ENCODE measurements at regions not wholly inside any gene's neighbourhood (a gene's known extent, or its start where the extent isn't known, plus 50 kb on each side); places are given as distances from the start of the nearest gene placed in this dataset.
A peak's percentile ranks its signal among the peaks of the same experiment; 100 is the strongest.

GRCh38 chr2:205887637-205888036, 198.3 kb downstream of the INO80D start:
- no peaks in the 10 kb centered on the region for H3K4me1 Mint-ChIP-seq (ENCODE audit: low read depth)
- no peak for DNase-seq (ENCODE audit: low spot score)
- H3K4me3 Mint-ChIP-seq: no peak overlapping the region
- no peaks in the 10 kb centered on the region for H3K9me3 Mint-ChIP-seq
- peaks cover 4% of the 10 kb centered on the region for H3K27me3 Mint-ChIP-seq (ENCODE audit: low read depth)
- no peak overlapping the region for H3K27ac Mint-ChIP-seq
- no peaks in the 10 kb centered on the region for H3K36me3 Mint-ChIP-seq (ENCODE audit: low read depth)

- H3K36me3 Mint-ChIP-seq (ENCODE audit: low read depth): no peaks in the 10 kb centered on the region
- no peak overlapping the region for H3K4me3 Mint-ChIP-seq
- no peak overlapping the region for H3K27ac Mint-ChIP-seq
Measured at GRCh38 chr2:205885492-205886099, 200.4 kb downstream of the INO80D start.

GRCh38 chr2:205883965-205884364, 201.7 kb downstream of the NRP2 start:
- no peak overlapping the region for H3K4me3 Mint-ChIP-seq
- H3K36me3 Mint-ChIP-seq (ENCODE audit: low read depth): no peaks in the 10 kb centered on the region
- peaks cover 13% of the 10 kb centered on the region for H3K27me3 Mint-ChIP-seq (ENCODE audit: low read depth)
- no peak for DNase-seq (ENCODE audit: low spot score)
- no peaks in the 10 kb centered on the region for H3K9me3 Mint-ChIP-seq
- H3K27ac Mint-ChIP-seq: no peak overlapping the region
- no peaks in the 10 kb centered on the region for H3K4me1 Mint-ChIP-seq (ENCODE audit: low read depth)

More at GRCh38 chr2:205885492-205886099, 200.4 kb downstream of the INO80D start:
- peak; percentile 56 for DNase-seq (ENCODE audit: low spot score)
- no peaks in the 10 kb centered on the region for H3K4me1 Mint-ChIP-seq (ENCODE audit: low read depth)
- H3K27me3 Mint-ChIP-seq (ENCODE audit: low read depth): peaks cover 7% of the 10 kb centered on the region
- no peaks in the 10 kb centered on the region for H3K9me3 Mint-ChIP-seq

GRCh38 chr2:205882806-205883425, 200.6 kb downstream of the NRP2 start:
- DNase-seq (ENCODE audit: low spot score): no peak
- H3K36me3 Mint-ChIP-seq (ENCODE audit: low read depth): no peaks in the 10 kb centered on the region
- no peak overlapping the region for H3K27ac Mint-ChIP-seq
- peaks cover 13% of the 10 kb centered on the region for H3K27me3 Mint-ChIP-seq (ENCODE audit: low read depth)
- H3K9me3 Mint-ChIP-seq: no peaks in the 10 kb centered on the region
- no peaks in the 10 kb centered on the region for H3K4me1 Mint-ChIP-seq (ENCODE audit: low read depth)
- H3K4me3 Mint-ChIP-seq: no peak overlapping the region

- no peak overlapping the region for H3K4me3 Mint-ChIP-seq
- DNase-seq (ENCODE audit: low spot score): no peak
- no peaks in the 10 kb centered on the region for H3K4me1 Mint-ChIP-seq (ENCODE audit: low read depth)
- no peak overlapping the region for H3K27ac Mint-ChIP-seq
- H3K9me3 Mint-ChIP-seq: no peaks in the 10 kb centered on the region
- H3K27me3 Mint-ChIP-seq (ENCODE audit: low read depth): peaks cover 20% of the 10 kb centered on the region
- no peaks in the 10 kb centered on the region for H3K36me3 Mint-ChIP-seq (ENCODE audit: low read depth)
Measured at GRCh38 chr2:205880048-205880447, 197.7 kb downstream of the NRP2 start.

- no peak overlapping the region for H3K27ac Mint-ChIP-seq
- H3K36me3 Mint-ChIP-seq (ENCODE audit: low read depth): no peaks in the 10 kb centered on the region
- no peak overlapping the region for H3K4me3 Mint-ChIP-seq
- no peak for DNase-seq (ENCODE audit: low spot score)
- peaks cover 20% of the 10 kb centered on the region for H3K27me3 Mint-ChIP-seq (ENCODE audit: low read depth)
- no peaks in the 10 kb centered on the region for H3K9me3 Mint-ChIP-seq
- no peaks in the 10 kb centered on the region for H3K4me1 Mint-ChIP-seq (ENCODE audit: low read depth)
Measured at GRCh38 chr2:205878999-205879762, 196.9 kb downstream of the NRP2 start.

- no peaks in the 10 kb centered on the region for H3K36me3 Mint-ChIP-seq (ENCODE audit: low read depth)
- H3K4me3 Mint-ChIP-seq: no peak overlapping the region
- no peak for DNase-seq (ENCODE audit: low spot score)
- peaks cover 22% of the 10 kb centered on the region for H3K27me3 Mint-ChIP-seq (ENCODE audit: low read depth)
- no peaks in the 10 kb centered on the region for H3K4me1 Mint-ChIP-seq (ENCODE audit: low read depth)
- no peaks in the 10 kb centered on the region for H3K9me3 Mint-ChIP-seq
- H3K27ac Mint-ChIP-seq: no peak overlapping the region
Measured at GRCh38 chr2:205877496-205877895, 195.2 kb downstream of the NRP2 start.

GRCh38 chr2:205876127-205876526, 193.8 kb downstream of the NRP2 start:
- H3K27me3 Mint-ChIP-seq (ENCODE audit: low read depth): peaks cover 27% of the 10 kb centered on the region
- H3K4me1 Mint-ChIP-seq (ENCODE audit: low read depth): no peaks in the 10 kb centered on the region
- H3K36me3 Mint-ChIP-seq (ENCODE audit: low read depth): no peaks in the 10 kb centered on the region
- H3K9me3 Mint-ChIP-seq: no peaks in the 10 kb centered on the region
- no peak overlapping the region for H3K27ac Mint-ChIP-seq
- DNase-seq (ENCODE audit: low spot score): no peak
- no peak overlapping the region for H3K4me3 Mint-ChIP-seq

- Mint-ChIP-seq H3K36me3 (ENCODE audit: low read depth) (no peaks in the 10 kb centered on the region), H3K27ac (no peak overlapping the region), H3K27me3 (ENCODE audit: low read depth) (peaks cover 13% of the 10 kb centered on the region), H3K4me3 (no peak overlapping the region), H3K9me3 (no peaks in the 10 kb centered on the region), H3K4me1 (ENCODE audit: low read depth) (peaks cover 11% of the 10 kb centered on the region)
- no peak for DNase-seq (ENCODE audit: low spot score)
Measured at GRCh38 chr2:205872716-205873115, 190.4 kb downstream of the NRP2 start.

- peaks cover 13% of the 10 kb centered on the region for H3K4me1 Mint-ChIP-seq (ENCODE audit: low read depth)
- H3K9me3 Mint-ChIP-seq: no peaks in the 10 kb centered on the region
- H3K27ac Mint-ChIP-seq: no peak overlapping the region
- DNase-seq (ENCODE audit: low spot score): no peak
- peak overlapping the region; percentile 37 for H3K4me3 Mint-ChIP-seq
- H3K36me3 Mint-ChIP-seq (ENCODE audit: low read depth): no peaks in the 10 kb centered on the region
- H3K27me3 Mint-ChIP-seq (ENCODE audit: low read depth): peaks cover 15% of the 10 kb centered on the region
Measured at GRCh38 chr2:205869439-205869838, 187.1 kb downstream of the NRP2 start.

GRCh38 chr2:205868773-205869333, 186.6 kb downstream of the NRP2 start:
- Mint-ChIP-seq H3K27me3 (ENCODE audit: low read depth) (peaks cover 18% of the 10 kb centered on the region), H3K27ac (no peak overlapping the region)

GRCh38 chr2:205868053-205868452, 185.8 kb downstream of the NRP2 start:
- no peak for DNase-seq (ENCODE audit: low spot score)
- H3K27me3 Mint-ChIP-seq (ENCODE audit: low read depth): peaks cover 16% of the 10 kb centered on the region
- no peaks in the 10 kb centered on the region for H3K36me3 Mint-ChIP-seq (ENCODE audit: low read depth)
- no peak overlapping the region for H3K27ac Mint-ChIP-seq
- peaks cover 13% of the 10 kb centered on the region for H3K4me1 Mint-ChIP-seq (ENCODE audit: low read depth)
- no peaks in the 10 kb centered on the region for H3K9me3 Mint-ChIP-seq
- H3K4me3 Mint-ChIP-seq: no peak overlapping the region

More at GRCh38 chr2:205868773-205869333, 186.6 kb downstream of the NRP2 start:
- peak; percentile 68 for DNase-seq (ENCODE audit: low spot score)
- H3K9me3 Mint-ChIP-seq: no peaks in the 10 kb centered on the region
- H3K36me3 Mint-ChIP-seq (ENCODE audit: low read depth): no peaks in the 10 kb centered on the region
- H3K4me1 Mint-ChIP-seq (ENCODE audit: low read depth): peaks cover 13% of the 10 kb centered on the region
- H3K4me3 Mint-ChIP-seq: peak overlapping the region; percentile 48

- H3K27me3 Mint-ChIP-seq (ENCODE audit: low read depth): peaks cover 19% of the 10 kb centered on the region
- no peak for DNase-seq (ENCODE audit: low spot score)
- H3K4me3 Mint-ChIP-seq: no peak overlapping the region
- no peak overlapping the region for H3K27ac Mint-ChIP-seq
- peaks cover 13% of the 10 kb centered on the region for H3K4me1 Mint-ChIP-seq (ENCODE audit: low read depth)
- H3K36me3 Mint-ChIP-seq (ENCODE audit: low read depth): no peaks in the 10 kb centered on the region
- H3K9me3 Mint-ChIP-seq: no peaks in the 10 kb centered on the region
Measured at GRCh38 chr2:205867371-205867770, 185.1 kb downstream of the NRP2 start.

- Mint-ChIP-seq H3K36me3 (ENCODE audit: low read depth) (no peaks in the 10 kb centered on the region), H3K27me3 (ENCODE audit: low read depth) (peaks cover 19% of the 10 kb centered on the region), H3K9me3 (no peaks in the 10 kb centered on the region), H3K4me3 (no peak overlapping the region), H3K27ac (no peak overlapping the region), H3K4me1 (ENCODE audit: low read depth) (peaks cover 13% of the 10 kb centered on the region)
- DNase-seq (ENCODE audit: low spot score): no peak
Measured at GRCh38 chr2:205865905-205866441, 183.7 kb downstream of the NRP2 start.

All from T-helper 2 cell treated with Interferon-gamma antibody and Interleukin-4, amounts not matched to agents 5 μg/mL and 100 μg/mL, for 36 hours (primary cell).